HuH-7.5 (cell line): ENCODE measurements at regions not wholly inside any gene's neighbourhood (a gene's known extent, or its start where the extent isn't known, plus 50 kb on each side); places are given as distances from the start of the nearest gene placed in this dataset.
"Not testable (repeated sequence)": the region's sequence is repeated elsewhere in the genome, so short reads cannot be mapped to it uniquely, and the experiment has no call there.

Experiments used
- DNase-seq: peaks from one replicate; pipeline ENCODE4 v3.0.0; 2011; ENCODE audit warnings: low spot score

DNA sequence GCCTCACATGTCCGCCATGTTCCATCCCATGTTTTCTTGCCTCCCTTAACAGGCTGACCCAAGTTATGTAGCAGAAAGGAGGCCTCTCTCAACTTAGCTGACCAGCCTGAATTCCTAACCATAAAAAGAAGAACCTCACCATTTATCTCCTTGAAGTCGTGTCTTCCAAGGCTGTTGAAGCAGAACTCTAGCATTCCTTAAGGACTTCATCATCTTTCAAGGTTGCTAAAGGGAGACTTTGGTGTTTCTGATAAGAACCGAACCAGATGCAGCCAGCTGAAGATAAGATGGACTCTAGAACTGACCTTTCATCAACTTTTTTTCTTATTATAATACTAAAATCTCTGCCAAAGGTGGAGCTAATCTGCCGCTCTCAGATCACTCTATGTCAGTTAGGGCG lies 571.7 kb upstream of the SLC35B3 start:
- no peak for DNase-seq

DNA sequence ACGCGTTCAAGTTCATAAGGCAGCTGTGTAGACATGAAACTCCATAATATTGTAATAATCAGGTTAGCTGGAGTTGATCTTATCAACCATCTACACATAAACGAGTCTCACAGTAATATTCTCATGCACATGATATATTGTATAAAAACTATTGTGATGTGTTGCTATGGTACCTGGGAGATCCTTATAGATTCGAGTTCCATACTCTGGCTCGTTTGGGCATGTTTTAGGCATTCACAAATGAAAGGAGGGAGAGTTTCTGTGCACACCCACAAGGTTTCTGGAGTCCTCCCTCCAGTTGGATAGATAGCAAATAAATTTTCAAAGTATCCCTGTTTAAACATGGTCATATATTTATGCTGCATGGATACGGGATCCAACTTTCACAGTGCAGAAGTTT lies 567.5 kb upstream of the SLC35B3 start:
- no peak for DNase-seq

- no peak for DNase-seq
Observed at GRCh38 chr6:8995156-8995555, 559.8 kb upstream of the SLC35B3 start.

- no peak for DNase-seq
Observed at GRCh38 chr6:8993111-8993510, 557.8 kb upstream of the SLC35B3 start.

DNA sequence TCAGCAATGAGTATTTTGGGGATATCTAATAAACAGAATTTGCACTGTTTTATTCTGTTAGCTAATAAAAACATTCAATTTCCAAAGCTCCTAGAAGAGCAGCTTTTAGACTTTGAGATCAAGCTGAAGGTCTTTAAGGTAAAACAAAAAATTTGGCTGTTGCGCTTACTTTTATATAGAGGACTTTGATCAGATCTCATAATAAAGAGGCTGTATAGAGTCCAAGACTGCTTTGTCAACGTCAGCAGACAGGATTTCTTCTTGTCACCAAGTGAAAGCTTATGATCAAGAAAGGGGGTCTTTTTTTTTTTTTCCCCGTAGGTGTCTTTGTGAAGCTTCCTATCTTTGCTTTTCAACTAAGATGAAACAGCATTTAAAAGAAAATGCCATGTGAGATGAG lies 556.5 kb upstream of the SLC35B3 start:
- no peak for DNase-seq

GRCh38 chr6:8990075-8990474 lies 554.7 kb upstream of the SLC35B3 start:
- no peak for DNase-seq

DNA sequence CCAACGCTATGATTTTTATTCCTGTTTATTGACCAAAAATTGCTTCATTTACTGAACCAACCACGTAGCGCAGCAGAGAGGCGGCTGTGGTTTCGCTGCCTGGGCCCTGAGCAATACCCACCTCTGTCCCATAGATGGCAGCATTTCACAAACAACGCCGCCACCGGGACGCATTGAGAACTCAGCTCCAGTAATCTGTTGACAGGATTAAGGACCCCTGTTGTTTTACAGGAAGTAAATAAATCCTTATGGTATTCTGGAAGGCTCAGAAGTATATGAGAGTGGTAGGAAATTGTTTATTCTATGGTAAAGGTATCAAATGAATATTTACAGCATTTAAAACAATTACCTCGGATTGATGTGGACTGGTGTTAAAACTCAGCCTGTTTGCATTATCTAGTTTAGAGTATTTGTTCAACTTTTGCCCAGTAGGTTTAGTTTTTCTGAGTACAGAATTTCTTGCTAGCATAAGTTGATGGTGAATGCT lies 547.9 kb upstream of the SLC35B3 start:
- peak; percentile 7 for DNase-seq

- DNase-seq: no peak
Observed at GRCh38 chr6:8982668-8983067, 547.3 kb upstream of the SLC35B3 start.

GRCh38 chr6:8973395-8973794 lies 538.0 kb upstream of the SLC35B3 start:
- DNase-seq: no peak

DNA sequence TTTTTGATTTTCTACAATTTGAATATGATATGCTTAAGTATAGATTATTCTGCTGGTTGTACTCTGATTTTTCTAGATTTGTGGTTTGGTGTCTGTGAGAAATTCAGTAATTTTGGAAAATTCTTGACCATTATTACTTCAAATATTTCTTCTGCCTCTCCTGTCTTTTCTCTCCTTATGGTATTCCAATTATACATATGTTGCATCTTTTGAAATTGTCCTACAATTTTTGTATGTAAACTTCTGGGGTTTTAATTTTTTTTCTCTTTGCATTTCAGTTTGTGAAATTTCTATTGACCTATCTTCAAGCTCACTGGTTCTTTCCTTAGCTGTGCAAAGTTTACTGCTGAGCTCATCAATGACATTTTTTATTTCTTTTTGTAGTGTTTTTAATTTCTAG lies 534.4 kb upstream of the SLC35B3 start:
- no peak for DNase-seq

DNA sequence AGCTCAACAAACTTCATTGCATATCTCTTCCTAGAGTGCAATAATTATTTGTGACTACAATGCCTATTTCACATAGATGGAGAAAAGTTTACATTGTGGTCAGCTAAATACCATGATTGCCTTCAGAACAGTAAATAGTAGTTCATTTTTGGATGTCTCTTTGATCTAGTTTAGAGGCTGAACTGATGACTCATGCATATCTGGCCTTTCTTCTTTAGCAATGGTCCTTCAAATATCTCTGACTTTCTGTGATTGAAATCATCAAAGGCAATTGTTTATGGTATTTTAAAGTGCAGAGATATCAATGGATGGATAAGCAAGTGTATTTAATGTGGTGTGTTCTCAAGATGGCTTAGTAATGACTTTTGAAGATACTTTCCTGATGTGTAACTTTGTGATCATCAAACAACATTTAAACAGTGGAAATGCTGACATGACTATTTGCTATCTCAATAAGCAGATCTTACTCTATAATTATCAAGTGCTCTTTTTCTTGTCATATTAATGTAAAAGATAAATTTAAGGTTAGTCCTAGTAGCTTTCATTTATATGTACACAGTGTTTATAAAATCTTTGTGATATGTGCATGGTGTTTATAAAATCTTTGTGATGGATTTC lies 523.7 kb upstream of the SLC35B3 start:
- DNase-seq: no peak

DNA sequence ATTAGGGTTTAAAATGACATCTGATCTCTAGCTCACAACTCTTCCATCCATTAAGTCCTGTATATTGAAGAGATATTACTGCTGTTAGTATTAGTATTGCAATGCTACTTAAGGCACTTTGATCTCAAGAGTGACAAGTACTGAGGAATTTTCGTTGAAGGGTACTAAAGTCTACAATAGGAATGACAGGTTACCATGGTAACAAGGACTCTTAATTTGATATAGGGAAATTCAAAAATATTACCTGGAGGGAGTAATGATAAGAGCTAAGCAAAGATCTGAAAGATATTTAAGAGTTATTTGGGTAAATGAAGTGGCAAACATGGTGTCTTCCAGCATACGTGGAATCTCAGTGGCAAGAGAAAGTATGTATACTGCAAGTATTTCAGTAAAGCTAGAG lies 518.0 kb upstream of the SLC35B3 start:
- DNase-seq: no peak

DNA sequence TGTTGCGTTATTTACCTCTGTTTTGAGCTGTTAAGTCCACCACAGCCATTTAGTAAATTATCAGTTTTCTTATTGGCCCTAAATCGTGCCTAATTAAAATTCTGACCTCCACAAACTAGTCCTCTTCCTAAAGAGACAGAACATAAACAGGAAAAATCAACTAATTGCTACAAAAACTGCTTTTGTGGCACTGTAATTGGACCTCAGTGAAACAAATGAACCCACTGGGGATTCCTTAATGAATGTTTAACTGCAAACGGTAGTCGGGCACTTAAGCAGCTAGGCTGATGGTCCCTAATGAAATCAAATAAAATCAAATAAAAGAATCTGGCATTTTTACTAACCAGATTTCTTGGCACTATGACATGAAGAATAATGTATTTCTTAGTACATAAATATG lies 513.4 kb upstream of the SLC35B3 start:
- no peak for DNase-seq

- no peak for DNase-seq
Observed at GRCh38 chr6:8947900-8948299, 512.6 kb upstream of the SLC35B3 start.

GRCh38 chr6:8944548-8944947 lies 509.2 kb upstream of the SLC35B3 start:
- no peak for DNase-seq

DNA sequence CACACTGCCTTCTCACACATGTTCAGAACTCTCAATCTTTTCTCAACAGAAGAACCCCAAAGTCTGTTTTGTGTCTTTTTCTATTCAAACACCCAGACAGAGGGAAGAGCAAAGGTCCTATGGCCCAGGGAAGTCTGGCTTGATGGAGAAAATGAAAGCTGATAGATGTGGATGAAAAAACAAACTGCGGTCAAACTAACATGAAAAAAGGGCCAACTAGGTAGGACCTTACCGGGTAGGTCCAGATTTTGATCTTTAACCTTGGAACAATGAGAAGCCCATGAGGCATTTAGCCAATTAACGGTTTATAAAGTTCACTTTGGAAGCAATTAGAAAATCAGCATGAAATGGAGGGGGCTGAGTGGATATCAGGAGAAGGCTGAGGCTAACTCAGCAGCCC lies 507.7 kb upstream of the SLC35B3 start:
- DNase-seq: no peak

GRCh38 chr6:8941577-8941976 lies 506.2 kb upstream of the SLC35B3 start:
- DNase-seq: no peak

- no peak for DNase-seq
Observed at GRCh38 chr6:8940356-8940755, 505.0 kb upstream of the SLC35B3 start.

GRCh38 chr6:8939615-8940014 lies 504.3 kb upstream of the SLC35B3 start:
- DNase-seq: no peak

- DNase-seq: no peak
Observed at GRCh38 chr6:8934318-8934717, 499.0 kb upstream of the SLC35B3 start.

GRCh38 chr6:8930009-8930408 lies 494.7 kb upstream of the SLC35B3 start:
- no peak for DNase-seq

GRCh38 chr6:8920244-8920643 lies 484.9 kb upstream of the SLC35B3 start:
- DNase-seq: not testable (repeated sequence)

- DNase-seq: no peak
Observed at GRCh38 chr6:8918196-8918595, 482.9 kb upstream of the SLC35B3 start.

DNA sequence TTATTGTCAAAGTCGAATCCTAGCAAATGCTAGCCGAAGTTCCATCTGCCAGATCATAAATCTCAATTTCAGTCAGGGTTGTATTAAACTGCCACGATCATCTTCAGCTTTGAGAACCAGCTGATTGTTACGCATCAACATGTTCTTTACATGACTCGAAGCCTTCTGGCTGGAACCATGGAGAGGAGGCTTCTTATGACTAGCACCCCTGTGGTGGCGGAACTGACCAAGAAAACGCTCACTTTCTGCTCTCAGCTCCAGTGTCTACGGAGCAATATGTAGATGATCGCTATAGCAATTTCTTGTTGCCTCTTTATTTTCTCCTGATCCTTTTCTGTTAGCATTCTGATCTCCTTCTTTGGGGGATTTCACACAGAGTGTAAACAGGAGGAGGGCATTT lies 479.4 kb upstream of the SLC35B3 start:
- no peak for DNase-seq

DNA sequence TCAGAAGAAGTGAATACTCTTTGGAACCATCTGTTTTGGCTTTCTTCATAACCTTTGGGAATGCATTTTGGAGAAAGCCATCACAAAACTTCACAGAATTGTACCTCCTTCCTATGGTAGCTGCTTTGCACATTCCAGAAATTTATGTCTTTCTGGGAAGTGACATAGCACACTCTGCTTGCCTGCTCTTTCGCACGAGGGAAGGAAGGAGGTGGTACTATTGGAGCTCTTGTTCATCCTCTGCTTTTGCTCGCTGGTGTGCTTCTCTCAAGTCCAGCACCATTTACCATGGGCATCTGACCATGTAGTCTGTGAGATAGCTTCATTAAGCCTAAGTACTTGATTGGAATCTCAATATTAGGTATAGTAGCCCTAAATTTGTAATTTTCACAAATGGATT lies 473.3 kb upstream of the SLC35B3 start:
- DNase-seq: no peak
